ENCODE measurements at regions not wholly inside any gene's neighbourhood (a gene's known extent, or its start where the extent isn't known, plus 50 kb on each side); places are given as distances from the start of the nearest gene placed in this dataset.

GRCh38 chr7:118583641-118584040 lies 359.1 kb downstream of the ANKRD7 start:
- no peak for TF ChIP-seq CTCF (IDR thresholded peaks at IDR 0.05; ENCODE audit: low read depth, low read length, missing input control)
- no peak for TF ChIP-seq FOXA1 (IDR thresholded peaks at IDR 0.05)
- no peak for TF ChIP-seq YY1 (IDR thresholded peaks at IDR 0.05)
- no peak for TF ChIP-seq MAX (IDR thresholded peaks at IDR 0.05)

All from liver (tissue), 2 donors.